CD4-positive, alpha-beta T cell (primary cell): ENCODE measurements at regions not wholly inside any gene's neighbourhood (a gene's known extent, or its start where the extent isn't known, plus 50 kb on each side); places are given as distances from the start of the nearest gene placed in this dataset.

Experiments used
- ATAC-seq: fragments of 200-7000 bp; cut with Tn5 transposase; one replicate; pipeline ENCODE4 v1.10.0; 2022; ENCODE audit warnings: mild to moderate bottlenecking; ENCODE audit not compliant: poor library complexity
- CTCF ChIA-PET: fragments of 350-600 bp; sonication (Branson Sonifier 250); formaldehyde crosslinking; loops from one replicate; lab custom pipeline; 2021; ENCODE audit warnings: antibody characterized with exemption, inconsistent platforms; lab: Charles Lee
- POLR2A ChIA-PET: fragments of 350-600 bp; sonication (Branson Sonifier 250); formaldehyde crosslinking; loops from one replicate; lab custom pipeline; 2021; ENCODE audit warnings: antibody characterized with exemption, inconsistent platforms; lab: Charles Lee
- DNase-seq, 14 experiments: peaks; one replicate each; pipeline ENCODE4 v3.0.0-alpha.2; 2013 to 2020; ENCODE audit warnings: mixed read lengths in 2 of 14
- H3K27ac ChIP-seq, 2 donors: one replicate each; pipeline versions ENCODE4 v1.5.1 to v1.7.0; 2013; ENCODE audit warnings: low read length in 2 of 2, low read depth in 1 of 2, mild to moderate bottlenecking in 1 of 2
- H3K27me3 ChIP-seq, 2 experiments: 1 replicate in 1 of 2; 2 replicates in 1 of 2; pipeline versions ENCODE4 v1.6.1 to v1.7.0; 2013; ENCODE audit warnings: low read length in 2 of 2, control low read depth in 1 of 2, mild to moderate bottlenecking in 1 of 2, moderate library complexity in 1 of 2; ENCODE audit not compliant: insufficient read depth in 2 of 2, control insufficient read depth in 1 of 2
- H3K36me3 ChIP-seq: one replicate; pipeline ENCODE4 v1.6.1; 2013; ENCODE audit warnings: low read length, control low read depth; ENCODE audit not compliant: insufficient read depth
- H3K4me1 ChIP-seq: one replicate; pipeline ENCODE4 v1.6.1; 2013; ENCODE audit warnings: low read length, control low read depth; ENCODE audit not compliant: insufficient read depth
- H3K4me3 ChIP-seq: one replicate; pipeline ENCODE4 v1.5.1; 2013; ENCODE audit warnings: mild to moderate bottlenecking, low read length, moderate library complexity
- H3K9me3 ChIP-seq, 2 experiments: 1 replicate in 1 of 2; 2 replicates in 1 of 2; pipeline versions ENCODE4 v1.6.1 to v1.7.0; 2013; ENCODE audit warnings: low read length in 2 of 2, mild to moderate bottlenecking in 2 of 2, control low read depth in 1 of 2, moderate library complexity in 1 of 2; ENCODE audit not compliant: control insufficient read depth in 1 of 2, insufficient read depth in 1 of 2
- H3K27ac Mint-ChIP-seq: one replicate; pipeline ENCODE4 v1.8.0; 2020; ENCODE audit warnings: mixed read lengths
- H3K27me3 Mint-ChIP-seq: one replicate; pipeline ENCODE4 v1.8.0; 2021; ENCODE audit warnings: mixed read lengths
- H3K36me3 Mint-ChIP-seq: one replicate; pipeline ENCODE4 v1.8.0; 2021; ENCODE audit warnings: low read depth, mixed read lengths
- H3K4me1 Mint-ChIP-seq: one replicate; pipeline ENCODE4 v1.8.0; 2021; ENCODE audit warnings: low read depth, mixed read lengths
- H3K4me3 Mint-ChIP-seq: one replicate; pipeline ENCODE4 v1.8.0; 2020; ENCODE audit warnings: mild to moderate bottlenecking, mixed read lengths
- H3K9me3 Mint-ChIP-seq: one replicate; pipeline ENCODE4 v1.8.0; 2020; ENCODE audit warnings: mixed read lengths
- CTCF ChIP-seq: fragments of 200-600 bp; IDR thresholded peaks from one replicate; pipeline ENCODE4 v1.8.0; 2022; ENCODE audit warnings: antibody characterized with exemption, mild to moderate bottlenecking
- intact Hi-C, 2 experiments: fragments of 100-400 bp; cut with DNase I in 1 of 2; cut with micrococcal nuclease in 1 of 2; formaldehyde crosslinking; loops; one replicate each; pipeline versions ENCODE4 v1.15.1 to v1.9.0; 2023 to 2025; cut with DNase I, micrococcal nuclease

GRCh38 chr11:38865922-38866321, 2267.9 kb upstream of the RAG2 start:
- Mint-ChIP-seq H3K36me3 (no peaks in the 10 kb centered on the region), H3K4me3 (no peak overlapping the region), H3K27me3 (no peaks in the 10 kb centered on the region), H3K9me3 (peaks cover 17% of the 10 kb centered on the region), H3K27ac (no peak overlapping the region), H3K4me1 (no peaks in the 10 kb centered on the region)
- CTCF ChIA-PET: interaction anchor here (0.8 kb wide), 1 partner anchor 15 kb away, joined by 3 read pairs; no protein-coding TSS in a partner anchor
- intact Hi-C loops: no loop called here
- TF ChIP-seq CTCF: no peak
- ATAC-seq: no peak
- H3K27ac ChIP-seq: no peak overlapping the region
- no peaks in the 10 kb centered on the region for H3K9me3 ChIP-seq
- H3K36me3 ChIP-seq: no peaks in the 10 kb centered on the region
- no peaks in the 10 kb centered on the region for H3K4me1 ChIP-seq
- no peak overlapping the region for H3K4me3 ChIP-seq
- no peaks in the 10 kb centered on the region for H3K27me3 ChIP-seq
- POLR2A ChIA-PET: no interaction called here
- DNase-seq: no peak

DNA sequence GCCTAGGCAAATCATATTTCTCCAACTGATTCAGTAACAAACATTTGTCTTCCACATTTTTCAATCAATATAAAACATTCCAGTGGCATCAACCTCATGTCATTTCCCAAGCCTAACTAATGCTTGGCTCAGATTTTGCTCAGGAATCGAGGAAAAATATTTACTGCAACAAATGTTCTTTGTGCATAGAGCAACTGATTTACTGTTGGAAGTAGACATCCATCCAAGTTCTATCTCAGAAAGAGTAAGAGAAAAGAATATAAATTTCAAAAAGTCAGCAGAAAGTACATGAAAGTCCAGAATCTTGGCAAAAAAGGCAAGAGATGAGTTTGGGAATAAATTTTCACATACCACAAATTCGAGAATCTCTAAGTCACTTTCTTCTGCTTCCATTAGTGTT, 2245.0 kb upstream of the RAG2 start:
- POLR2A ChIA-PET: no interaction called here
- CTCF ChIA-PET: no interaction called here
- no peak for TF ChIP-seq CTCF
- no peaks in the 10 kb centered on the region for H3K4me1 Mint-ChIP-seq
- no peaks in the 10 kb centered on the region for H3K27me3 Mint-ChIP-seq
- DNase-seq (no peak), ATAC-seq (no peak)
- H3K36me3 Mint-ChIP-seq: no peaks in the 10 kb centered on the region
- Histone ChIP-seq H3K4me3 (no peak overlapping the region), H3K4me1 (no peaks in the 10 kb centered on the region), H3K36me3 (no peaks in the 10 kb centered on the region), H3K27me3 (no peaks in the 10 kb centered on the region), H3K27ac (no peak overlapping the region), H3K9me3 (peaks cover 0 to 7% of the 10 kb centered on the region in 2 experiments)
- H3K27ac Mint-ChIP-seq: no peak overlapping the region
- peaks cover 11% of the 10 kb centered on the region for H3K9me3 Mint-ChIP-seq
- intact Hi-C loops: no loop called here
- no peak overlapping the region for H3K4me3 Mint-ChIP-seq

DNA sequence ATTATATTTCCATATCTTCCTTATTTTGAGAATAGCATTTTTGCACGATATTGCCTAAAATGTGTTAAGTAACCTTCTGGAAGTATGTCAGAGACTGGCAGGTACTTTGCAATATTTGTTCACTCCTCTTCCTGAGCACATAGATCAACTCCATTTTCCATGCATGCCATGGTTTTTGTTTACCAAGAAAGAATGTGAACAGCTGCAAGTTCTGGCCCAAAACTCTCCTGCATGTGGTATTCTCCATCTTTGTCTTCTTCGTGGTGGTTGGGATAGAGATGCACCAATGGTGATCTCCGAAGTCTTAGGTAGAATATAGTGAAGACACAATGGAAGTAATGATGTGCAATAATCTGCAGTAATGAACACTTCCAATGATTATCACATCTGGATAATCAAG, 2241.0 kb upstream of the RAG2 start:
- no peaks in the 10 kb centered on the region for H3K36me3 ChIP-seq
- Mint-ChIP-seq H3K4me1 (no peaks in the 10 kb centered on the region), H3K9me3 (peaks cover 3% of the 10 kb centered on the region), H3K36me3 (no peaks in the 10 kb centered on the region), H3K27me3 (no peaks in the 10 kb centered on the region), H3K27ac (no peak overlapping the region), H3K4me3 (no peak overlapping the region)
- CTCF ChIA-PET: no interaction called here
- POLR2A ChIA-PET: no interaction called here
- no peak for TF ChIP-seq CTCF
- H3K4me3 ChIP-seq: no peak overlapping the region
- ATAC-seq (no peak), DNase-seq (no peak)
- H3K9me3 ChIP-seq: no peaks in the 10 kb centered on the region
- no peaks in the 10 kb centered on the region for H3K27me3 ChIP-seq
- intact Hi-C loops: no loop called here
- H3K4me1 ChIP-seq: no peaks in the 10 kb centered on the region
- H3K27ac ChIP-seq: no peak overlapping the region
